ENCODE measurements at regions not wholly inside any gene's neighbourhood (a gene's known extent, or its start where the extent isn't known, plus 50 kb on each side); places are given as distances from the start of the nearest gene placed in this dataset.
"Not testable (repeated sequence)": the region's sequence is repeated elsewhere in the genome, so short reads cannot be mapped to it uniquely, and the experiment has no call there.

DNA sequence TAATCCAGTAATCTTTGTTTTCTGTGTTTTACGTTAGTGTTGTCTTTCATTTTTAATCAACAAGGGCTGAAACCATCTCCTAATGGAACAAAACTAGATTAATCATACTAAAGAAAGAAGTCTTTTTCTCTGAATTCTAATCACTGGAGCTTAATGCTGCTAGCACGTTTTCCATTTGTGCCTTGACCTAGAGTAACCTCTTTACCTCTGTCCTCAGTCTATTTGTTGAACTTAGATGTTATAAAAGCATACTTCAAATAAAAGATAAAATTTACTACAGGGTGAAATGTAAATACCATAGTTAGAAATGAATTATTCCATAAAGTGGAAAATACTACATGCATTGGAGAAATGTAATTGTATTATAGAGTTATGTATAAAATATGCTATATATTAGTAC, 207.1 kb downstream of the NKX6-1 start:
- no peak for DNase-seq (ENCODE audit: low read depth in 3 of 3, low spot score in 2 of 3)

DNA sequence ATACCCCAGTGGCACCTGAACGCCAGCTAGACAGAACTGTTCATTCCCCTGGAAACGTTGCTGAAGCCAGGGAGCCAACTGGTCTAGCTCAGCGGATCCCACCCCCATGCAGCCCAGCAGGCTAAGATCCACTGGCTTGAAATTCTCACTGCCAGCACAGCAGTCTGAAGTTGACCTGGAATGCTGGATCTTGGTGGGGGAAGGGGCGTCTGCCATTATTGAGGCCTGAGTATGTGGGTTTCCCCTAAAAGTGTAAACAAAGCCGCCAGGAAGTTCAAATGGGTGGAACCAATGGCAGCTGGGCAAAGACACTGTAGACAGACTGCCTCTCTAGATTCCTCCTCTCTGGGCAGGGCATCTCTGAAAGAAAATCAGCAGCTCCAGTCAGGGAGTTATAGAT, 213.0 kb downstream of the NKX6-1 start:
- DNase-seq (ENCODE audit: low read depth in 3 of 3, low spot score in 2 of 3) = no peak

DNA sequence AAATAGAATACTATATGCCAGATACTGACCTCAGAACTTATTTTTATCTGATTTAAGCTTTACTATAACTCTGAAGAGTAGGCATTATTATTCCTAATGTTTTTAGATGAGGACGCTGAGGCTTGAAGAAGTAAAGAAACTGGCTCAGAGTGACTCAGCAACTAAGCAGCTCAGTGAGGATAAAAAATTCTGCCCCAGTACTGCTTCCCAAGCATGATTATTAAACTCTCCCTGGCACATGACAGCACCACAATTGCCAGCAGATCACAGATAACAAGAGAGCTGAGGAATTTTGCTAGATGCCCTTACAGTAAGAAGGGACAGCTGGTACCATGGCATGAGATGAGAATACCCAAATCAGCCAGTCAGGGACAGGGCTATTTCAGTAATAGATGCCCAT, 219.4 kb downstream of the NKX6-1 start:
- no peak for DNase-seq (ENCODE audit: low read depth in 3 of 3, low spot score in 2 of 3)

DNA sequence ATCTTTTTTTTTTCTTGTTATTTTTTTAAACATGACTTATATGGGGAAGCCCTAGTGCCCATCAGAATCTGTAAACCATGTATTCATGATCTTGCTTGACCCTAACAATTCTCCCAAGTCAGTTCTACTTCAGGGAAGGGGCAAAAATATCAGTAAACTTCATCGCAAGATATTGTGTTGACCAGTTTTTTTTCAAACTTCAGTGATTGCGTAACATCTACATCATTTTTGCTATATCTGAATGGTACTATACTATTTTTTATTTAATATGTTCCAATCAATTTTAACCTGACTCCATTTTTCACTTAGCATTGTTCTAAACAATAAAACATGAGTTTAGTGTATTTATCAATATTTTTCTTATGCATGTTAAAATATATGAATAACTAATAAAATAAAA, 221.2 kb downstream of the NKX6-1 start:
- DNase-seq (ENCODE audit: low read depth in 3 of 3, low spot score in 2 of 3) = no peak

DNA sequence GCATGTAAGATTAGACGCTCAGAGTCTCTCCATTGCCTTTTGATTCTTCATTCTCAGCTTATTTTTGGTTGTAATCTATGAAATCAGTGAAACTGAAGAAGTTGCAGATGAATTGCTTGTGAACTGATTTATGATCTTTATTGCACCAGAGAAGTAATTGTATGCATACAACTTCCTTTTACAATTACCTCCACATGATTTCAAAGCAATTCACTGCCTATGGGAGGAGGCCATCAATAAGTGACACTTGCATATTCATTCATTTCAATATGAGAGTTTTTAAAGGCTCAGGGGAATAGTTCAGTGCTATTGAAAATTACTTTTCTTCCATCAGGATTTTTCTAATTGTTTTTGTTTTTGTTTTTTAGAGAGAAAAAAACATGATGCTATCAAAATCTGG, 222.3 kb downstream of the NKX6-1 start:
- DNase-seq (ENCODE audit: low read depth in 3 of 3, low spot score in 2 of 3) = no peak

DNA sequence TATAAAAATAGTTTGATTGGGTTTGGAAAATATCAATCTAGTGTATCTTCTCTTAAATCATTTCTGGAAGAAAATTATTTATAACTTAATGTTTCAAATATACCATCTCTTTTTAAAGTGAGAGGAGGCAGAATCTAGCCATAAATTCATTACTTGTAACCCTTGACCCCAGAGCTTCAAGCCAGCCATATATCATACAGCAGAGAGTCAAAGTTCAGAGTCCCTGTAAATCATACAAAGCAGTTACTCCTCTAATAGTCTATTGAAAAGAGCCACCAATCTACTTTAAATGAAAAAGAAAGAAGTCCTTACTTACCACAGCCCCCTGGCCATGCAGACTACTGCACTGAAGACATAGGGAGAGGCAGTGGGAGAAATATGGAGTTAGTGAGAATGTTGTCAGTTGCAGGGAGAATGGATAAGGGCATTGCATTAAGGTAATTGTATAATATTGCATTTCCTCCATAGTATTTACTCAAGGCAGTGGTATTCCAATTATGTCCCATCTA, 229.5 kb downstream of the NKX6-1 start:
- no peak for DNase-seq (ENCODE audit: low read depth in 3 of 3, low spot score in 2 of 3)

DNA sequence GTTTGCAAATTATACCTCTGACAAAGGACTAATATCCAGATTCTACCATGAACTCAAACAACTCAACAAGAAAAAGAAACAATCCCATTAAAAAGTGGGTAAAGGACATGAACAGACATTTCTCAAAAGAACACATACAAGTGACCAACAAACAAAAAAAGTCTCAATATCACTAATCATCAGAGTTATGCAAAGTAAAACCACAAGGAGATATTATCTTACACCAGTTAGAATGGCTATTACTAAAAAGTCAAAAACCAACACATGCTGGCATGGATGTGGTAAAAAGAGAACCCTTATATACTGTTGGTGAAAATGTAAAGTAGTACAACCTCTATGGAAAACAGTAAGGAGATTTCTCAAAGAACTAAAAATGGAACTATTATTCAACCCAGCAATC, 234.4 kb downstream of the NKX6-1 start:
- no peak for DNase-seq (ENCODE audit: low read depth in 3 of 3, low spot score in 2 of 3)

DNA sequence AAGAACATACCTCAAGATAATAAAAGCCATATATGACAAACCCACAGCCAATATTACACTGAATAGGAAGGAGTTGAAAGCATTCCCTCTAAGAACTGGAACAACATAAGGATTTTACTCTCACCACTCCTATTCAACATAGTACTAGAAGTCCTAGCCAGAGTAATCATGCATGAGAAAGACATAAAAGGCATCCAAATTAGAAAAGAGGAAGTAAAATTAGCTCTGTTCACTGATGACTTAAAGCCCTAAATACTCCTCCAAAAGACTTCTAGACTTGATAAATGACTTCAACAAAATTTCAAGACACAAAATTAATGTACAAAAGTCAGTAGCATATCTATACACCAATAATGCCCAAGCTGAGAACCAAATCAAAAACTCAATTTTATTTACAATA, 235.7 kb downstream of the NKX6-1 start:
- no peak for DNase-seq (ENCODE audit: low read depth in 3 of 3, low spot score in 2 of 3)

DNA sequence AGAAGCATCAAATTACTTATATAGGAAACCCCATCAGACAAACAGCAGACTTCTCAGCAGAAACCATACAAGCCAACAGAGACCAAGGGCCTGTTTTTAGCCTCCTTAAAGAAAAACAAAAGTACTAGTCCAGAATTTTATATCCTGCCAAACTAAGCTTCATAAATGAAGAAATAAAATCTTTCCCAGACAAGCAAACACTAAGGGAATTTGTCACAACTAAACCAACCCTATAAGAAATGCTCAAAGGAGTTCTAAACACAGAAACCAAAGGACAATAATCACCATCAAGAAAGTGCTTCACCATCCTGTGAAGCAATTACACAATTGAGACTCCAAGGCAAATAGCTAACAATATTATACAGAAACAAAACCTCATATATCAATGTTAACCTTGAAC, 238.6 kb downstream of the NKX6-1 start:
- DNase-seq (ENCODE audit: low read depth in 3 of 3, low spot score in 2 of 3) = no peak

DNA sequence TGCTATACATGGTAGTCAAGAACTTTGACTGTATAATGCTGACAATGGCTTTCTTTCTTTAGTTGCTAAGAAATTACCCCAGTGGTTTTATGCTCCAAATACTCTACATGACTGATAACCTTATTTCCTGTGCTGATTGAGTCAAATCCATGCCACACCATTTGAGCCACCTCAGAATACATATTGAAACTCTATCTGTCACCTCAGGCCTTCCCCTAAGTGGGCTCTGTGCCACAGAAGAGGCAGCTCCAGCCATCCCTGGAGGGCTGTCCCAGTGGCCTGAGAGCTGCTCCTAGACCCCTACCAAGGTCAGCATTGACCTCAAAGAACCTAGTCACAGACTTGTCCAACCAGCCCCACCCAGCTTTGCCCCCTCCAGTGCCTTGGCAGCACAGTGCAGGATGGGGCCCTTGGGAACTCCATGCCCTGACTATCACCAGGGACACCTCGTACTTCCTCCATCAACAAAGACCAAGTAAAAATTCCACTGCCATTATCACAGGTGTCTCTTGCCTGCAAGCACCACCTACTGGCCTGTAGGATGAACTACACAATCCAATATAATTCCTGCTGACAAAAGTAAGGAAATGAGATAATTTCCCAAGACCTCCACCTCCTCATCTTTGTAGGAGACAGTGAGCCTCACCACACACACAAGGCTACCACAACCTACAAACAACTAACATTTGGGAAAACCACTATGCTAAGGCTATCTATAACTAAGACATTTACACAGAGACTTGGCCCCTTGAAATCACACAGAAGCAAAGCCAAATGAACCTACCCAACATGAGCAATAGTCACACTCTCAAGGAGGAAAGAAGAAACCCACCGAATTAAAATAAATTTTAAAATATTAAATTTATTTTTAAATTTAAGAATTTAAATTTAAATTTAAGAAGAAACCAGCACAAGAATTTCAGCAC, 239.9 kb downstream of the NKX6-1 start:
- no peak for DNase-seq (ENCODE audit: low read depth in 3 of 3, low spot score in 2 of 3)

DNA sequence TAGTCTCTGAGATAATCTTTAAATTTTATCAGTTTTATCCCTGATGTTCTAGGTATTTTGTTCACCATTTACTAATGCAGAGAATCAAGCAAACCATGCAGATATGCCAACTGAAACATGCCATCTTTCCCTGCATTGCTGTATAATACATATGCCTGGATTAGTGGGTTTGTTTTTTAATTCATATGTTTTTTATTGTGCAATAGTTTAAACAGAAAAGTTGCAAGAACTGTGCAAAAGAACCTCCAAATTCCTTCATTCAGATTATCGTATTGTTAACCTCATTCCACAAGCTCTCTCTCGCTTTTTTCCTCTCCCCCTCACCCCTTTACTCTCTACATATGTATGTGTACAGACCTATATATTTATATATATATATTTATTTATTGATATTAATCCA, 244.6 kb downstream of the NKX6-1 start:
- no peak for DNase-seq (ENCODE audit: low read depth in 3 of 3, low spot score in 2 of 3)

DNA sequence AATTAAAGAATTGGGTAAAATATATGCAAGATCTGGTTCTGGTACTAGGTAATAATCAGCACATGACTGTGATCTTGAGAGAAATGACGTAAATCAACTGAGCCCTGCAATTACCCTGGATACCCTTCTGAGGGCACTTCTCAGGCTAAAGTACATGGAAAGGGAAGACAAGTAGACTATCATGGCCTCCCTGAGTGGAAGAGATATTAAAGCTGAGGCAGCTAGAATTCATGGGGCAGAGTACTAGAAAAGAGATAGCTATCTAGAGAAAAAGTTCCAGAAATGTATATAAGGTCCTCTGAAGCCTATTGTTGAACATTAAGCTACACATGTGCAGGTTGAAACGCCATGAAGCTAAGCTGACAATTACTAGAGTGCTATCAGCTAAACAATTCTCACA, 249.6 kb downstream of the NKX6-1 start:
- DNase-seq (ENCODE audit: low read depth in 3 of 3, low spot score in 2 of 3) = no peak

DNA sequence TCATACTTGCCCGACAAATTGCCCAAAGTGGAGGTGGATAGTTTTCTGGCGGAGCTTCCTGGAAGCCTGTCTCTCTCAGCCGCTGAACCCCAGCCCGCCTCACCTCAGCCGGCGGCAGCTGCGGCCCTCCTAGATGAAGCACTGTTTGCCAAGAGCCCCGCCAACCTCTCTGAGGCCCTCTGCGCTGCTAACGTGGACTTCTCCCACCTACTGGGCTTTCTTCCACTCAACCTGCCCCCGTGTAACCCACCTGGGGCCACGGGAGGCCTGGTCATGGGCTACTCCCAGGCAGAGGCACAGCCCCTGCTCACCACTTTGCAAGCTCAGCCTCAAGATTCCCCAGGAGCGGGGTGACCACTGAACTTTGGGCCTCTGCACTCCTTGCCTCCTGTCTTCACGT, 254.1 kb downstream of the NKX6-1 start:
- not testable (repeated sequence) for DNase-seq (ENCODE audit: low read depth in 3 of 3, low spot score in 2 of 3)

DNA sequence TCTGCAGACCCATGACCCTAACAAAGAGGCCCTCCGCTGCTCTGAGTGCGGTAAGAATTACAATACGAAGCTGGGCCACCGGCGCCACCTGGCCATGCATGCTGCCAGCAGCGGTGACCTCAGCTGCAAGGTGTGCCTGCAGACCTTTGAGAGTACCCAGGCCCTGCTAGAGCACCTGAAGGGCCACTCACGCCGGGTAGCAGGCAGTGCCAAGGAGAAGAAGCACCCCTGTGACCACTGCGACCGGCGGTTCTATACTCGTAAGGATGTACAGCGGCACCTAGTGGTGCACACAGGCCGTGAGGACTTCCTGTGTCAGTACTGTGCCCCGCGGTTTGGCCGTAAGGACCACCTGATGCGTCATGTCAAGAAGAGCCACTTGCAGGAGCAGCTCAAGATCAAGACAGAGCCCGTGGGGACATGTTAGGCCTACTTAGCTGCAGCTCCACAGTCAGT, 254.7 kb downstream of the NKX6-1 start:
- DNase-seq (ENCODE audit: low read depth in 3 of 3, low spot score in 2 of 3) = not testable (repeated sequence)

DNA sequence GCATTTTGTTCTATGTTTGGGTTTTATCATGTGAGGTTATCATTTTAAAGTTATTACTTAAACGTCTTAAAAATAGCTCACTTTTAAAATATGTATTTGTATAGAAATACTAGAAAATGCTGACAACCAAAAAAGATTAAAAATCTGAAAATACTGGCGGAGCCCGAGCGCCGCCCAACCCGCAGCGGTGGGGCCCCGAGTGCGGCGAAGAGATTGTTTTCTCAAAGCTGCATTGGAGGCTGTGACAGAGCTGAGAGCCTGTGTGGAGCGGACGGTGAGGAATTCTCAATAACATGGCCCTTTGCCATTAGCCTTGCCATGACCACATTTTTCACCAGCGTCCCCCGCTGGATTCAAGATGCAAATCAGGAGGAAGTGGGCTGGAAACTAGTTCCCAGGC, 255.4 kb downstream of the NKX6-1 start:
- DNase-seq (ENCODE audit: low read depth in 3 of 3, low spot score in 2 of 3) = no peak

DNA sequence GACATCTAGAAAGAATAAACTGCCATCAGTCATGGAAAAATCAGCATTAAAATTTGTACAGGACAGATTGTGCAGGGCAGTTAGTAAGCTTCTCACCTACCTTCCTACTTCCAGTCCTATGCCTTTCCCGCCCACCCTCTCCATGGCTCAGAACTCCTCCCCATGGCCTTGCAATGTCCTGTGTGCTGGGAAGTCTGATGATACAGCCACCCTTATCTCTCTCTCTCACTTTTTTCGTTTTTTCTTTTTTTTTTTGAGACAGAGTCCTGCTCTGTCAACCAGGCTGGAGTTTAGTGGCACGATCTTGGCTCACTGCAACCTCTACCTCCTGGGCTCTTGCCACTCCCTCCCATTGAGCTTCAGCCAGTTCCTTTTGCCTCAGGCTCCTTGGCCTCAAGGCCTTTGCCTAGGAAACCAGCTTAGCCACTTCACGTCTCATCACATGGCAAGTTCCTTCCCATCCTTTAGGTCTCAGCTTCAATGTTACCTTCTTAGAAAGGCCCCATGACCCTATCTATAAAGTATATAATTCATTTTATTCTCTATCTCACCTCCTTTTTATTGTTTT, 259.7 kb downstream of the NKX6-1 start:
- no peak for DNase-seq (ENCODE audit: low read depth in 3 of 3, low spot score in 2 of 3)

DNA sequence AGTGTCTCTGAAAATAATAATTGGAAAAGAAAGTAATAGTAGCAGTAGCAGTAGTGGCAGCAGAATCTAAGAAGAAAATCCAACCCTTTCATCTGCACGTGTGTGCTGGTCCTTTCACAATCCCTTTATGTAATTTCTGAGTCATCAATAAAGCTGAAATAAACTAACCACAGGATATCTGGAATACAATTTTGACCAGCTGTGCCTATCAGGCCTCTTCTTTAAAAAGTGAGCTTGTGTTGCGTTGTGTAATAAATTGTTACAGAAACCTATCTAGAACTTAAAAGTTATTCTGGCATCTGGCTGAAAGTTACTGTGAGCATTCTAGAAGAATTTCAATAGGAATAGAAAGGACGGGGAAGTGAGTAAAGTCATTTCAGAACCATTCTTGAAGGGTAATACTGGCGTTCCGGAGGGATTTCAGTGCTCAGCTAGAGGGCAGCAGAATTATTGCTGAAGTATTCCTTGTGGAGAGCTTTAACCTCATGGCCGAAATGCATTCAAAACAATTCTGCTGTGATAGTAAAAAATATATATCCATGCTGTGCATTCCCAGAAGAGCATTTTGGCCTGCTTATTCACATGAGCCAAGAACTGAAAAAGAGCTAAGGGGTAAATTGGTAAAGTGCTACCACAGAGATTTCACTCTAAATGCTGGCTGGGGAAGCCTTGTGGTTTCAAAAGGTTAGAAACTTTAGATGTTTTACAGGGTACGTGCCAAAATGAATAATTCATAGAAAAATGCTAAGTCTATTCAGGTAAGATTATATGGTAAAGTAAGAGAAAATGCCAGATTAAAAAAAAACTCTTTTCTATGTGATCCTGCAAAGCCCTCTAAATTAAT, 260.6 kb downstream of the NKX6-1 start:
- DNase-seq (ENCODE audit: low read depth in 3 of 3, low spot score in 2 of 3) = no peak

DNA sequence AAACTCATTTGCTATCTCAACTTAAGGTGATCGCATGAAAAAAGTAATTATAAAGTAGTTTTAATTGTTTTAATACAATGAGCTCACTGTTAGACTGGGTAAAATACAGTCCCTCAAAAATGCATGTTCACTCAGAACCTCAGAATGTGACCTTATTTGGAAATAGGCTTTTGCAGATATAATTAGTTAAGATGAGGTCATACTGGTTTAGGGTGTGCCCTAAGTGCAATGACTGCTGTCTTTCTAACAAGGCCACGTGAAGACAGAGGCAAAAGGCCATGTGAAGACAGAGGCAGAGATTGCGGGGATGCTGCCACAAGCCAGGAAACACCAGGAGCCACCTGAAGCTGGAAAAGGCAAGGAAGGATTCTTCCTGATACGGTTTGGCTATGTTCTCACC, 262.1 kb downstream of the NKX6-1 start:
- no peak for DNase-seq (ENCODE audit: low read depth in 3 of 3, low spot score in 2 of 3)

DNA sequence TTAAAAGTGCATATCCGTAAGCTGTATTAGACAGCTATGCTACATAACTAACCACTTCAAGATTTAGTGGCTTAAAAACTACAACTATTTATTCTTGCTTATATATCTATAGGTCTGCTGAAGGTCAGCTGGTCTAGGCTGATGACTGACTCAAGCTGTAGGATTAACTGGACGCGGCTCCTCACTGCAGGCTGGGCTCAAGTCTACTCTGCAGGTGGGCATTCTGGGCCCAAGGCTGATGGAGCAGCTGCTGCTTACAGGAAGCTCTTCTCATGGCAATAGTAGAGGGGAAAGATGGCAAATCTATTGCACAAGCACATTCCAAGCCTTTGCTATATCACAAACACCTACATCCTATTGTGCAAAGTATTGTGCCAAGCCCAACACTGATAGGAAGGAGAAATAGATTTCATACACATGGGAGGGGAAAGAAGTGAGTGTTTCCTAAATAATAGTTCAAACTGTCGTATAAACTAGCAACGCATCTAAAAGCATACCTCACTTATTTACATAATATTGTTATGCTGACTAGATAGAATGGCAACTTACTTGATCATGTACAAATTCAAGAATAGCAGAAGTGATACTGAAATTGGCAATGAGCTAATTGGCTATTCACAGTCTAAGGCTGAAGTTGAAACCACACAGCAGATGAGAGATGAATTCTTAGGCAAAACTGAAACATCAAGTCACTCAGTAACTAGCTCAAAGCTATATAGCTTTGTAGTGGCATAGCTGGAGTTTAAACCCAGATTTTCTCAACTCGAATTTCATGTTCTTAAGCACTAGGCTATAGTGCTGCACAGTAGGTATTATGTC, 263.8 kb downstream of the NKX6-1 start:
- no peak for DNase-seq (ENCODE audit: low read depth in 3 of 3, low spot score in 2 of 3)

DNA sequence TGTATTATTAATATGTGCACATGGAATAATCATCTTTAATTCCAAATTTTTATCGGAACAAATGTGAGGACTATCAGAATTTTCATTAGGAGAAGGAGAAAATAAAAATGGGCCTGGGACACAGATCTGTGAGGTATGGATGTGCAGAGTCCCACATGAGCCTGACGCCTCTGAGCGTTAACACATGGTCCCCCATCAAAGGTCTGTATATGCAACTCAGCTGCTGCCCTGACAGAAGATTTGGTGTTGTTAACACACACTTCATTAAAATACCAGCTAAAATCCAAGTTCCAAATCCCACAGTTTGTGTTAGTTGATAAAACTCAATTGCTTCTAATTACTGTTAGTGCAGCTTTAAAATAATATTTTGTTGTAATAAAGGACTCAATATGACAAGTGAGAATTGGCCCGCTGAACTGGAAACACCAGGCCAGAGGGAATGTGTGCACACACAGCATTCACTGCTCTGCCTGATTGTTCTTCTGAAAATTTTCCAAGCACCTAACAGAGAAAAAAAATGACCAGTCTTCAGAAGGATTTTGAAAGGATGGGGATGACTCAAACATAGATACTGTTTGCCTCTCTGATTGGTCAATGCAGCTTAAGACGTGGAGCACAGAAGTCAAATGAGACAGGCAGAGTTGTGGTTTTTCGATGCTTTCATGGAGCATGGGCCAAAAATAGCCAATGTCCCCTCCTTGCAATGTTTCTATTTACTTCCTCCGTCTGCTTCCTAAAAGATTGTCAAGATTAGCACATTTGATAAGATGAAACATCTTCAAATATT, 266.6 kb downstream of the NKX6-1 start:
- DNase-seq (ENCODE audit: low read depth in 3 of 3, low spot score in 2 of 3) = no peak
